Skin of body (tissue), 1 donor: ENCODE measurements at regions not wholly inside any gene's neighbourhood (a gene's known extent, or its start where the extent isn't known, plus 50 kb on each side); places are given as distances from the start of the nearest gene placed in this dataset.
A peak's percentile ranks its signal among the peaks of the same experiment; 100 is the strongest.

Experiments
- DNase-seq: peaks from one replicate; lab custom pipeline; 2025; lab: John Stamatoyannopoulos, UW

- DNase-seq, result no peak
These were observed 312.1 kb downstream of the ARRDC4 start for GRCh38 chr15:98272625-98273024.

DNA sequence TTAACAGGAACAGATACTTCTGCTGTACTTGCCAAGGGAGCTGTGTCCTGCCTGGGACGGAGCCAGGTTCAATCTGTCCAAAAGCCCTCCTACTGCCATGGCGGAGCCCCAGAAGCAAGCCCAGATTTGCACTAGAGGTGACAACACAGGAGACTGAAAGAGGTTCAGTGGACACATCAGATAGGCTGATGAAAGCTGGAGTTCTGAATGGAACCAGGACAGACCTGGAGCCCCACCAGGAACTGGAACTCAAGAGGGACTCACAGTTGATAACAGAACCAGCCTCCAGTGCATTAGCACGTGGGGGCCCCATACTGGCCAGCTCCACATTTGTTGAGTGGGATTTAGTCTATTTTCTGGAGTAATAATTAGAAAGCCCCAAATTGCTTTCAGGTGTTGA is 315.5 kb downstream of the ARRDC4 start:
- DNase-seq, result no peak

GRCh38 chr15:98277602-98278001 is 317.1 kb downstream of the ARRDC4 start:
- no peak for DNase-seq

DNA sequence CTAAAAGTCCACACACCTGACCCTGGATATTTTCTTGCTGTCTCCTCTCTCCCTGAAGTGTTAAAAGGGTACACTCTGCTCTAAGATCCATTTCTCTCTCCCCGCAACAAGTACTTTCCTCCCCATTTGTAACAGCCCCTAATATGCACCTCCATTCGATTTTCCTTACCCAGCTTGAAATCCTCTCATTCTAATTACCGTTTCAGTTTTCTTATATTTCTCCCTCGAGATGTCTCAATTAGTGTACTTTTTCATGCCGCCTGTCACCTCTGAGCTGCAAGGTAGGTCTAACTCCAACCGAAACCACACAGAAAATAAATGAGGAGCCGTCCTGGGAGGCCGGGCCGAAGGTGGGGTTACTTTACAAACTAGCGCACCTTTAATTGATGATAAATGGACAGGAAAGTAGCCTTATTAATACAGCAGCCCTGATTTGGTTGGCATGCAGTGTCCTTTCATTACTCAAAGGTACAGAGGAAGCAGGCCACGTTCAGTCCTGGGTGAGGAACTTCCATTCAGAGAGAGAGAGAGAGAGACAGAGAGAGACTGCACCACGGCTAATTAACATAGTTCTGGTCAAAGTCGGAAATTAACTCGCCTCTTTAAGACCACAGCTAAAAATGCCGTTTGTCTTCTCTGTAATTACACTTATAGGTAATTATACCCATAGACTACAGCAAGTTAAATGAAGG is 319.9 kb downstream of the ARRDC4 start:
- no peak for DNase-seq

- DNase-seq, result no peak
These were observed 320.6 kb downstream of the ARRDC4 start for GRCh38 chr15:98281130-98281529.

GRCh38 chr15:98282656-98283332 is 322.3 kb downstream of the ARRDC4 start:
- DNase-seq, result no peak

DNA sequence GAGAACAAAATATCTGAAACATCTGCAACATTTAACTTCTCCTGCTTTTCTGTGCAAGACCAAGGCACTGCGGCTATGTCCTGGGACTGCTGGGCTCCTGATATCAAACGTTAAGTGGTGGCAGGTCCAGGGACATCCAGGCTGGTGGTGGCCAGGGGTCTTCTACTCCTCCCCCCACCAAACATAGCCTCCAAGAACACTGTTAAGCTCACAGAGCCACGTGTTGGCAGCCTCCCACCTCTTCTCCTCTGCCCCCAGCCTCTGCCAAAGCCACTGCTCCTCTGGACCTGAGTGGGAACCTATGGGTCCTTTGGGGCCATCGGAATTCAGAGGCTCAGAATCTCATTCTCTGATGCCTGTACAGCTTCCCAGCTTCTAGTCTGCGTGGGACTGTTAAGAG is 325.7 kb downstream of the ARRDC4 start:
- DNase-seq, result no peak

GRCh38 chr15:98286831-98287230 is 326.3 kb downstream of the ARRDC4 start:
- DNase-seq, result no peak

DNA sequence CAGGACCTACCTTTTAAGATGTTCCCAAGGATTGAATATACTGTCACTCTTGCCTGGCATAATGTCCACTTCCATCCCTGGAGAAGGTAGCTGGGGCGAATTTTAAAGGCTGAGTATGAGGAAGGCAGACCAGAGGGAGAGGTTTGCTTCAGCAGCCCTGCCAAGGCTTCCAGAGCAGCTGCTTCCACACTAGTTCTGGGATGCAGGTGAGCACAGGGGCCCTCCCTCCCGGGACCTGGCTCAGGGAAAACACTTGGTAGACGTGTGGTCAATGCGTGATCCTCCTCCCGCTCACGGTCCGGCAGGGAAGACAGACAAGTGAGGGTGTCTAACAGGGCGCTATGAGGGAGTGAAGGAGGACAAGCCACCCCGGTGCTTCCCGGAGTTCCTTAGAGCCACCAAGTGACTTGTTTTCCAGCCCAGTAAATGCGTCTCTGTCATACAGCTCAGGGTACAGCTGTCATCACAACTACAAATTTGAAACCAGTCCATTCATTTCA is 327.6 kb downstream of the ARRDC4 start:
- DNase-seq, result no peak

DNA sequence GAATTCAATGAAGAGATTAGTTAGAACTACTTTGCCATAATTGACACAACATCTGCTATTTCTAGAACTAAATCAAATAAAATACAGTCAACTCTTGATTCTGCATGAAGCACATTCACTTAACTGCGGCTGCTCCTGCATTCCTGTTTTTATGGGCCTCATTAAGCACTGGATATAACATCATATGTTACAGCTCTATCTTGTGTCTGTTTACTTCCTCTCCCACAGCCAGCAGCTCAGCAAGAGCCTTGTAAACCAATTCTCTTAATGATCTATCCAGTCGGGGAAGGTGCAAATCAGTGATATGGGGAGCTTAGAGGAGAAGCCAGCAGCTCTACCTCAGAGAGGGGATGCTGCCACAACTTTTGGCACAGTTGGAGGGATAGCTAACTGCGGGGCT is 329.2 kb downstream of the ARRDC4 start:
- no peak for DNase-seq

DNA sequence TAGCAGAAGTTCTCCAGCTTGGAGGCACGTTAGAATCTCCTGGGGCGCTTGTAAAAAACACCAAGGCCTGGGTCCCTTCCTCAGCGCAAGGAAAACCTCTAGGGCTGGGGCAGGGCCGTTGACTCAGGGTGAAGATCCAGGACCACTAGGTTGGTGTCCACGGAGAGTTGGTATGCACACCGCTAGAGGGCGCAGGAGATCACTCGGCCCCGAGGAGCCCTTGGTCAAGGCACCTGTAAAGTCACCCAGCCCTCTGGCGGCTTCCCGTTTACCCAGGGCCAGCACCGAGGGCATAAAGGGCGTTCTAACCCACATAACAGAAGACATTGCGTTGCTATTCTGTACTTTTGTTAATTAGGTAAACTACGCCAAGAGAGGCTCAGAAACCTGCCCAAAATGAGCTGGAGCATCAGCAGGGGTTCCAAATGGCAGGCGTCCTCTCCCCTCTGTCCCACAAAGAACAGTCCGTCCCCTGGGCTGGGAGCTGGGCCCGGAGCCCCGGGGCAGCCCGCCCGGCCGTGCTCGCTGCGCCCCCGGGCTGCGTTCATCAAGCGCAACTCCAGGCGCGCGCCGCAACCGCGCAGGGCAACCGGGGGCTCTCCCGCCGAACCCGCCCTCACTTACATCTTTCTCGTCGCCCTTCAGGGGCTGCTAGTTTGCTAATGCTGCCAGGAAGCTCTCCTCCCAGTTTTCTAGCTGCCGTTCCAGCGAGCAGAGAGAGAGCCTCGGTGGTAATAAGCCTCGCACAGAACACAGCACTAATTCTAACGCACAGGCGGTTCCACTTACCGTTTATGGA is 332.1 kb downstream of the ARRDC4 start:
- DNase-seq, result no peak

DNA sequence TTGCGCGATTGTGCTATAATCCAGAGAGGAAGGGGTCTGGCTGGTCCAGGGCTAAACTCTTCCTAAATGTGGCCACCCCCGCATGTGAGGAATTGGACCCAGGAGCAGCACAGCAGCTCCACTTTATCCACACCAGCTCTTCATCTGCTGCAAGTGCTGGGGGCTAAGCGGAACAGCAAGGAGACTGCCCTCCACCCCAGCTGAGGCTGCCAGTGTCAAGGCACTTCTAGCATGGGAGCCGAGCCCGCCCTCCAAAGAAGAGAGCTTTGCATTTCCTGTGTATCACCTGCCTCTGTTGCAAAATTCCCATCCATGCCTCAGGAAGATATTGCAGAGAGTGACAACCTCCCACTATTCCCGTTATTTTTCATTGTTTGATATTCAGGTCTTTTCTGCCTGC is 333.6 kb downstream of the ARRDC4 start:
- no peak for DNase-seq

DNA sequence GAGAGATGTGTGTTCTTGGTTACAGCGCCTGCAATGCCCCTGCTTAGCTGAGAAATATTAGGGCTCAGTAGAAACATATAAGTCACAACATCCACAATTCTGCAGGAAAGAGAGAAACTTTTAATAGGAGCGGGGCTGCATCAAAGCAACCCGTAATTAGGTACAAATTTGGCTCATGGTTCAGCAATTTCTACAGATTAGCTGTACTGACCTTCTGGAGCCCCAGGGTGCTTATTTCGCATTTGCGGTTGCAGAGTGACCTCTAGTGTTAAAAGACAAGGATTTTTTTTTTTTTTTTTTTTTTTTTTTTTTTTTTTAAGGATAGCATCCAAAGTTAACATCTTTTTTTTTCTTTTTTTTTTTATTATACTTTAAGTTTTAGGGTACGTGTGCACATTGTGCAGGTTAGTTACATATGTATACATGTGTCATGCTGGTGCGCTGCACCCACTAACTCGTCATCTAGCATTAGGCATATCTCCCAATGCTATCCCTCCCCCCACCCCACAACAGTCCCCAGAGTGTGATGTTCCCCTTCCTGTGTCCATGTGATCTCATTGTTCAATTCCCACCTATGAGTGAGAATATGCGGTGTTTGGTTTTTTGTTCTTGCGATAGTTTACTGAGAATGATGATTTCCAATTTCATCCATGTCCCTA is 334.7 kb downstream of the ARRDC4 start:
- DNase-seq, result peak; percentile 13

DNA sequence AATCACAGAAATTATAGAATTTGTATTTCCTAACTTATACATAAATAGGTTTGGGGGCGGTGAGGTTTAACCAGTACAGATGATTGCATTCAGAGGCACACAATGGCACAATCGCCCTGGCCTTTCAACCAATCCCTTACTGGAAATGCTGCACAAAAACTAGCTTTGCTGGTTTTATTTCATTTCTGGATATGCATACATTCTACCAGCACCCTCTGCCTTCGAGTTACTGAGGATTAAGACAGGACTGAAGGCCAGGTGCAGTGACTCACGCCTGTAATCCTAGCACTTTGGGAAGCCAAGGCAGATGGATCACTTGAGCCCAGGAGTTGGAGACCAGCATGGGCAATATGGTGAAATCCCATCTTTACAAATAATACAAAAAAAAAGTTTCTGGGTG is 336.1 kb downstream of the ARRDC4 start:
- no peak for DNase-seq

DNA sequence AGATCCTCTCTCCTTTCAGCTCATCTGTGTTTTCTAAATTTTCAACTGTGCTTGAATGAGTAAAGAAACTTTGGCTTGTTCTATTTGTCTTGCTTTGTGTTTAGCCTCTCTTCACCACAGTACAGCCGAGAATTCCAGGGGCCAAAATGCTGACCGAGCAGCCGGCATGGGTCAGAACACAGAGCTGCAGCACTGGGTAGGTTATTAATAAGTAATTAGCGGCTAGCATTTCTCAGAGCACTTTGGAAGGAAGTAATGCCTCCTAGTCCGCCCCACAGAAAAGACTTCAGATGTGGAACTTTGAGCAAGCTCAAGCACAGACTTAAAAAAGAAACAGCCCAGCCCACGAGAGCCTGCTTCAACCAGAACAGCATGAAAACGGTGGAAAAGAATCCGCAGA is 343.9 kb downstream of the ARRDC4 start:
- DNase-seq, result no peak

- DNase-seq, result no peak
These were observed 340.2 kb upstream of the IGF1R start for GRCh38 chr15:98308117-98308516.

DNA sequence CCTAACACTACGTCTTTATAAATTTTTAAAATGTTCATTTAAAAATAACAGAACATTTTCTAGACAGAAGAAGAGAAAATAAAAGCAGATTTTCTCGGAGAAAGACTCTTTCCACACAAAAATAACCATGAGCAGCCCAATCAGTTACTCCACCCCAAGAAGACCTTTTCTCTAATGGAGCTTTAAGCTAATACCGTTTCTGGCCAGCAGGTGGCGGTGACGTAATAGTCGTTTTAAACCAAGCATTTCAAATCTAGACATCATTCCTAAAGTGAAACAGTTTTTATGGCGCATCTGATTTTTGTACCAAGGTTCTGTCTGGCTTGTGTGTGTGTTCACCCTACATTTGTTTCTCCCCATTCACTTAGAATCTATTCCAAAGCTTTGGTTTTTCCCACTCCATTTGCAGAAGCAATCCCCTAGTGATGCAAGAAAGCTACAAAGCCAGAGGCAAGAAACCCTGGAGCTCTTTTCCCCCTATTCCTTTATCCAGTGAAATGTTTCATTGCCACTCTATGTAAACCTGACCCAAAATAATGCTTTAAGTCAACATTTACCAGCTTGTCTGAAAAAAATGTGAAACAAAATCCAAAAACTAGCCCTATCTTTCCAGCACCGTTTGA is 336.7 kb upstream of the IGF1R start:
- DNase-seq, result peak; percentile 51

- DNase-seq, result no peak
These were observed 335.4 kb upstream of the IGF1R start for GRCh38 chr15:98312913-98313312.

- no peak for DNase-seq
These were observed 332.4 kb upstream of the IGF1R start for GRCh38 chr15:98315971-98316370.

DNA sequence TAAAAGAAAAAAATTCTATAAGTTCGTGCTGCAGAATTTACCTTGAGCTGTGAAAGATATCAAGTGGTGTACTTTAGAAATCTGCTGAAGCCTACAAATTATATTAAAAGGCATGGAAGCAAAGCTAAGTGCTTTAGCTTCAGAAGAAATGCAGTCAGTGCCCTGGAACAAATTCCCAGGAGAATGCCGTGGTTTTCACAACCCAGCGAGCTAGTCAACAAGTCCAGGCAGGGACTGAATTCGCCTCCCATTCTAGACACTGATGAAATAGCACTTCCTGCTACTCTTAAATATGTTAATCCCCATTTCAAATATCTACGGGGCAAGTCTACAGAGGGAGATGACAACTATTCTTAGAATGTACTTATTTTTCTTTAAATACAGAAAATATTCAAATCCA is 326.4 kb upstream of the IGF1R start:
- no peak for DNase-seq

- no peak for DNase-seq
These were observed 325.8 kb upstream of the IGF1R start for GRCh38 chr15:98322581-98322980.
